GM19099 (cell line): ENCODE measurements at regions not wholly inside any gene's neighbourhood (a gene's known extent, or its start where the extent isn't known, plus 50 kb on each side); places are given as distances from the start of the nearest gene placed in this dataset.

ENCODE experiments used
- POLR2A ChIP-seq: IDR thresholded peaks from 3 replicates; pipeline ENCODE4 v1.6.1; 2011; ENCODE audit warnings: low read depth; ENCODE audit not compliant: insufficient read length; ENCODE audit errors: extremely low read depth

GRCh38 chr18:10100196-10100595 lies 186.4 kb downstream of the VAPA start:
- TF ChIP-seq POLR2A = no peak

- TF ChIP-seq POLR2A = no peak
Observed at GRCh38 chr18:10100941-10101701, 187.3 kb downstream of the VAPA start.

DNA sequence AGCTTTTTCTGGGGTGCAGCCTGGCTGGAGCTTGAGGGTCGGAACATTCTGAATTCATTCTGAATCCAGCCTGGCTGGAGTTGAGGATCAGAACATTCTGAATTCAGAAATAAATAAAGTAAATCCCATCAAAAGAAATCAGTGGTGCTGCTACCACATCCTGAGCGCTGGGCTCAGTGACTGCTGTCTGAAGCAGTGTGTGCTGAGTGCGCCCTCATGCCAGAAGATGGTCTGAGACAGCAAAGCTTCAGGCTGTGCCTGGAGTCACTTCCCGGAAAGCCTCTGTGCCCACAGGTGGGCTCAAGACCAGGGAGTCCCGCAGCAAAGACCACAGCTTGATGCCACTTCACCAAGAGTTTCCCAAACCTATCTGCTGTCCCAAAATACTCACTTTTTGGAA lies 187.9 kb downstream of the VAPA start:
- TF ChIP-seq POLR2A = no peak

DNA sequence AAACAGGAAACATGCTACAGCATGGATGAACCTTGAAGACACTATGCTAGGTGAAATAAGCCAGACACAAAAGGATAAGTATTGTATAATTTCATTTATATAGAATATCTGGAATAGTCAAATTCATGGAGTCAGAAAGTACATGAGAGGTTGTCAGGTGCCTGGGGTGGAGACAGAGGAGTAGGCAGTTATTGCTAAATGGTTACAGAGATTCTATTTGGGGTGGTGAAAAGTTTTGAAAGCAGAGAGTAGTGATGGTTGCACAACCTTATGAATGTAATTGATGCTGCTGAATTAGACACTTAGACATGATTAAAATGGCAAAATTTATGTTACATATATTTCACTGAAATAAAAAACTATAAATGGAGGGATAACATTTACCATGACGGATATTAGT lies 197.4 kb downstream of the VAPA start:
- no peak for TF ChIP-seq POLR2A

GRCh38 chr18:10111944-10112343 lies 198.1 kb downstream of the VAPA start:
- TF ChIP-seq POLR2A = no peak

DNA sequence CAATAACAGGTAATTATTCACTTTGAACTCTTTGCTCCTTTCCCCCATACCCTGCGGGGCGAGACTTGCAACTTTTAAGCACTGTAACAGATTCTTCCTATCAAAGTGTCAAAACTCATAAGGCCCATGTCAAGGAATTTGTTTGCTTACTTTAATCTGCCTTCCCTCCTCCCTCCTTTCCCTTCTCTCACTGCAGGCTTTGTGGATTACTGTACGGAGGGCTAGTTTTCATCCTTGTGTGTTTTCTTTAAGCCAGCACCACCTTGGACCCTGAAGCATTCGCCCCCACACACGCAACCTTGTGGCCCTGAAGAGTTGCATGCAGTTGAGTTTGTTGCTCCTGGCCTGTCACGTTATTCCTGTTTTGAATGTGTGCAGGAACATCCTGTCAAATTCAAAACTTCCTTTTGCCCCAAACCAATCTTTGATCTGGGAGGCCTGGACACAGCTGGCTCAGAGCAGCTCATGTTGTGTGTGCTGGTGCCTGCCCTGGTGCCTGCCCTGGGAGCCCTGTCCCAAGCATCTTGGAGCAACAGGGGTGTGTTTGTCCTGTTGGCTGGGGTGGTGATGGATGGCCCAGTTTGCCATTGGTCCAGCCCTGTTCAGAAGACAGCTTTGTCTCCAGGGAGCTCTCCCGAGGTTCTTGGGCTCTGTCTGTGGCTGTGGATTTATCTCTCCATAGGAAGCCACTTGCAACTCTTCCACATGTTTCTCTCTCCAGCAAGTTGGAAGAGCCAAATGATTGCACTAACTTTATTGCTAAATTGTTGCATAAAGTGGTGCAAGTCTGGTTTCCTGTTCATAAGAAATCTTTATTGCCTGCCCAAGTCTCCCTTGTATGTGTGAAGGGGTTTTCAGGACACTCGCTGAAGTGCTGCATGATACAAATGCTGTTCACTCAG lies 199.6 kb downstream of the VAPA start:
- no peak for TF ChIP-seq POLR2A

GRCh38 chr18:10114717-10115463 lies 201.1 kb downstream of the VAPA start:
- TF ChIP-seq POLR2A = no peak

GRCh38 chr18:10116574-10116973 lies 202.8 kb downstream of the VAPA start:
- TF ChIP-seq POLR2A = no peak

DNA sequence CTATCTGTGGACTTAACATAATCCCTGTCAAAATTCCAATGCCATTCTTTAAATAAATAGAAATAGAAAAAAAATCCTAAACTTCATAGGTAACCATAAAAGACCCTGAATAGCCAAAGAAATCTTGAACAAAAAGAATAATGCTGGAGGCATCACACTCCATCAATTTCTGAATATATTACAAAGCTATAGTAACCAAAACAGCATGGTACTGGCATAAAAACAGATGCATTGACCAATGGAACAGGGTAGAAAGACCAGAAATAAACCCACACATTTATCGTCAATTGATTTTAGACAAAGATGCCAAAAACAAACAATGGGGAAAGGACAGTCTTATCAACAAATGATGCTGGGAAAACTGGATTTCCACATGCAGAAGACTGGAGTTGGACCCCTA lies 205.7 kb downstream of the VAPA start:
- no peak for TF ChIP-seq POLR2A

- no peak for TF ChIP-seq POLR2A
Observed at GRCh38 chr18:10119991-10120390, 206.2 kb downstream of the VAPA start.

GRCh38 chr18:10120622-10121021 lies 206.8 kb downstream of the VAPA start:
- no peak for TF ChIP-seq POLR2A

DNA sequence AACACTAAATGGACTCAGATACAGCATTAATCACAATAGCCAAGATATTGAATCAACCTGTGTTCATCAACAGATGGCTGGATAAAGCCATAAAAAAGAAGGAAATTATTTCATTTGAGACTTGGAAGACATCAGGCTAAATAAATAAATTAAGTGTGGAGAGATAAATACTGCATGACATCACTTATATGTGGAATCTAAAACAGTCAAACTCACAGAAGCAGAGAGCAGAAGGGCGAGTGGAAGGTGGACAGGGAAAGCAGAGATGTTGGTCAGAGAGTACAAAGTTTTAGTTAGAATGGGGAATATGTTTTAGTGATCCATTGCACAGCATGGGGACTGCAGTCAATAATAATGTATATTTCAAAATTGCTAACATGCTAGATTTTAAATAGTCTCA lies 207.2 kb downstream of the VAPA start:
- TF ChIP-seq POLR2A = no peak

DNA sequence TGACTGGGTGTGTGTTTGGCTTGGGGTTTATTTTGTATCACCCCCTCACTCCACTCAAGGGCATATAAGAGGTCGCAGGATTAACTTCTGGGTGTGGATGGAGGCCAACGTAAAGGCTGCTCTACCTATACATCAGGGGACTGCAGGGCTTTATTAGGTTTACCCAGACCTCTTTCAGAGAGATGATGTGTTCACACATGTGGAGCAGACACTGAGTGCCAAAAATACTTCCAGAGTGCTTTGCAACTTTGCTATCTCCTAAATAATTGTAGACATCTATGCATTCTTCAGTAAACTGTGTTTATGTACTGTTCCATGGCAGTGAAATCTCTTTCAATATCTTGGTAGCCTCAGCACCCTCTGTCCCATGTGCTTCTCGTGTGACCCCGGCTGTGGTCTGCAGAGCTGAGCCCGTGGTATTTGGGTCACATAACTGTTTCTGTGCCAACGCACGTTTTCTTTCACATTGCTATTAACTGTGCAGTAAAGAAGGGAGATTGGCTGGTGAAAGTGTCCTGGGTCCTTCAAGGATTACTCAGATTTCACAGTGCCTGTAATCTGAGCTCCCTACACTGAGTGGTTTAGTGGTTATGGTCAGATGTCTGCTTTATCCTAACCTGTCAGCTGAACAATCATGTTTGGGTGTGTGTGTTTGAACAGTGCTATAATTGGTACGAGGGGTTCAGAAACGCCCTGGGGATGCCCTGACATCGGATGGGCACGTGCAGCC lies 208.1 kb downstream of the VAPA start:
- TF ChIP-seq POLR2A = no peak
